Cardiac muscle cell (in vitro differentiated cells and primary cell): ENCODE measurements at regions not wholly inside any gene's neighbourhood (a gene's known extent, or its start where the extent isn't known, plus 50 kb on each side); places are given as distances from the start of the nearest gene placed in this dataset.

Source experiments
- DNase-seq, 2 donors: peaks; one replicate each; pipeline versions ENCODE4 v3.0.0 to v3.0.0-alpha.2; 2010 to 2017; ENCODE audit warnings: low read depth in 1 of 2, low spot score in 1 of 2
- H3K27ac ChIP-seq: fragments of 200-600 bp; sonication (generic); 2 replicates; pipeline ENCODE4 v1.5.1; 2016
- H3K27me3 ChIP-seq: fragments of 200-600 bp; sonication (generic); 2 replicates; pipeline ENCODE4 v1.6.0; 2016; ENCODE audit warnings: control low read depth
- H3K36me3 ChIP-seq: fragments of 200-600 bp; sonication (generic); 2 replicates; pipeline ENCODE4 v1.5.1; 2016; ENCODE audit warnings: control low read depth
- H3K4me1 ChIP-seq: fragments of 200-600 bp; sonication (generic); 2 replicates; pipeline ENCODE4 v1.8.1; 2017; ENCODE audit warnings: low read depth, mild to moderate bottlenecking, mixed run types
- H3K4me3 ChIP-seq: fragments of 200-600 bp; sonication (generic); 2 replicates; pipeline ENCODE4 v1.5.1; 2016; ENCODE audit warnings: mild to moderate bottlenecking
- H3K9me3 ChIP-seq: fragments of 200-600 bp; sonication (generic); 2 replicates; pipeline ENCODE4 v1.5.1; 2017; ENCODE audit warnings: low read depth, mild to moderate bottlenecking, control low read depth
- TF ChIP-seq, protein P1 (sequence below): IDR thresholded peaks from 2 replicates; pipeline ENCODE4 v1.5.1; 2012; ENCODE audit warnings: low read depth, mild to moderate bottlenecking, low read length

DNA sequence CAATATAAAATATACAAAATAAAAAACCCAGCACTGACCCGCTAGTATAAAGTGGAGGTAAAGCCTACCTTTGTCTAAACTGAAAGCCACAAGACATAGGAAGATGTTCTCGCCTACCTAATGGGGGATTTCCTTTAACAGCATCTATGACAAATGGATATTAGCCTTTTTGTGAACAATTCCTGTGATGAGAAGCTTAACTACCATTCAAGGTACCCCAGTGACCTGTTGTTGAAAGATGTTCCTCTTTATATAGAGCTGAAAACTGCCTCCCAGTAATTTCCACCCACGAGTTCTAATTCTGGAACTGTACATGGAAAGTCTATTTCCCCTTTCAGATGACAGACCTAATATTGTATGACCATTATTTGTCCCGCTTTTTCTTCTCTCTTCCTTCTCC is 109.8 kb upstream of the RASGRP1 start:
- H3K9me3 ChIP-seq: no peaks in the 10 kb centered on the region
- H3K36me3 ChIP-seq: no peaks in the 10 kb centered on the region
- DNase-seq: no peak
- TF ChIP-seq, protein P1, sequence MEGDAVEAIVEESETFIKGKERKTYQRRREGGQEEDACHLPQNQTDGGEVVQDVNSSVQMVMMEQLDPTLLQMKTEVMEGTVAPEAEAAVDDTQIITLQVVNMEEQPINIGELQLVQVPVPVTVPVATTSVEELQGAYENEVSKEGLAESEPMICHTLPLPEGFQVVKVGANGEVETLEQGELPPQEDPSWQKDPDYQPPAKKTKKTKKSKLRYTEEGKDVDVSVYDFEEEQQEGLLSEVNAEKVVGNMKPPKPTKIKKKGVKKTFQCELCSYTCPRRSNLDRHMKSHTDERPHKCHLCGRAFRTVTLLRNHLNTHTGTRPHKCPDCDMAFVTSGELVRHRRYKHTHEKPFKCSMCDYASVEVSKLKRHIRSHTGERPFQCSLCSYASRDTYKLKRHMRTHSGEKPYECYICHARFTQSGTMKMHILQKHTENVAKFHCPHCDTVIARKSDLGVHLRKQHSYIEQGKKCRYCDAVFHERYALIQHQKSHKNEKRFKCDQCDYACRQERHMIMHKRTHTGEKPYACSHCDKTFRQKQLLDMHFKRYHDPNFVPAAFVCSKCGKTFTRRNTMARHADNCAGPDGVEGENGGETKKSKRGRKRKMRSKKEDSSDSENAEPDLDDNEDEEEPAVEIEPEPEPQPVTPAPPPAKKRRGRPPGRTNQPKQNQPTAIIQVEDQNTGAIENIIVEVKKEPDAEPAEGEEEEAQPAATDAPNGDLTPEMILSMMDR: no peak
- H3K27ac ChIP-seq: no peak overlapping the region
- H3K27me3 ChIP-seq: no peaks in the 10 kb centered on the region
- no peak overlapping the region for H3K4me3 ChIP-seq
- H3K4me1 ChIP-seq: no peaks in the 10 kb centered on the region

DNA sequence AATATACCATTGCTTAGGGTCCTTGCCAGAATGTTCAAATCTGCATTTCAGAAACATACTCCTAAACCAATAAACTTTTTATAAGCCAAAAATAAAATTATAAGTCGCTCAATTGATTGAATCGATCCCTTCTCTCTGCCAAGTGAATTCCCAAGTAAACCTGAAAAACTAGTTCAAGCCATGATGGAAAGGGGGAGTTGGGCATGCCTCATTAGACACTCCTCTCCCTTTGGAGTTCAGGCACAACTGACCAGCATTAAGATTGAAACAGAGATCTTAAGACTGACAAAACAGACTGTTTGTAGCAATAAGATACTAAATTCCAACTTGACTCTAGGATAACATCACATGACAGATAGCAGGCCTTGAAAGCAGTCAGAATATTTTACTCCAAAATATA is 113.7 kb upstream of the RASGRP1 start:
- Histone ChIP-seq H3K9me3 (no peaks in the 10 kb centered on the region), H3K4me3 (no peak overlapping the region), H3K4me1 (no peaks in the 10 kb centered on the region), H3K36me3 (no peaks in the 10 kb centered on the region), H3K27ac (no peak overlapping the region), H3K27me3 (no peaks in the 10 kb centered on the region)
- TF ChIP-seq, protein P1: no peak
- no peak for DNase-seq

DNA sequence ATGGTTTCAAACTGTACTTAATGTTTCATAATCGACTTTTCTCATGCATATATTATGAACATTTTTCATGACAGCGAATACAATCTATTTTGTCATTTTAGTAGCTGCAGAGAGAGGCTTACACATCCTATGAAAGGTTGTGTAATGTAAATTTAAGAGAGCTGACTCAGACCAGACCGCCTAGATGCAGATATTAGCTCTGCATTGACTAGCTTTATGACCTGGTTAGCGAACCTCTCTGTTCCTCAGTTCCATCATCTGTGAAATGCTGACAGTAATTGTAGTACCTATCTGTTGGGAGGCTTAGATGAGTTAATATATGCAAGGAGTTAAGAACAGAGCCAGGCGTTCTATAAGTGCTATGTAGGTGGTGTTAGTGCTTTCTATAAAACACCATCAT is 116.2 kb upstream of the RASGRP1 start:
- Histone ChIP-seq H3K4me3 (no peak overlapping the region), H3K9me3 (no peaks in the 10 kb centered on the region), H3K4me1 (no peaks in the 10 kb centered on the region), H3K36me3 (no peaks in the 10 kb centered on the region), H3K27ac (no peak overlapping the region), H3K27me3 (no peaks in the 10 kb centered on the region)
- DNase-seq: no peak
- TF ChIP-seq, protein P1: no peak

DNA sequence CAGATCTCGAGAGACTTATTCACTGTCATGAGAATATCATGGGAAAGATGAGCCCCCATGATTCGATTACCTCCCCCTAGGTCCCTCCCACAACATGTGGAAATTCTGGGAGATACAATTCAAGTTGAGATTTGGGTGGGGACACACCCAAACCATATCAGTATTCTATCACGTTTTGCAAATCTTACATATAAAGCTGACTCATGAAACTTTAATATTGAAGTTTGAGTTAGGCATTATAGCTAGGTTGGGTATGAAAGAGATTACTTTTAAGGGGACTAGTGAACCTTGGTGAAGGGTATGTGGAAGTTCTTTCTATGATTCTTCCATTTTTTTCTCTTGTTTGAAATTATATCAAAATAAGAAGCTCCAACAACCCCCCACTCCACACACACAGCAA is 117.7 kb upstream of the RASGRP1 start:
- Histone ChIP-seq H3K36me3 (no peaks in the 10 kb centered on the region), H3K27ac (no peak overlapping the region), H3K27me3 (no peaks in the 10 kb centered on the region), H3K4me3 (no peak overlapping the region), H3K9me3 (no peaks in the 10 kb centered on the region), H3K4me1 (no peaks in the 10 kb centered on the region)
- DNase-seq: no peak
- TF ChIP-seq, protein P1: no peak

DNA sequence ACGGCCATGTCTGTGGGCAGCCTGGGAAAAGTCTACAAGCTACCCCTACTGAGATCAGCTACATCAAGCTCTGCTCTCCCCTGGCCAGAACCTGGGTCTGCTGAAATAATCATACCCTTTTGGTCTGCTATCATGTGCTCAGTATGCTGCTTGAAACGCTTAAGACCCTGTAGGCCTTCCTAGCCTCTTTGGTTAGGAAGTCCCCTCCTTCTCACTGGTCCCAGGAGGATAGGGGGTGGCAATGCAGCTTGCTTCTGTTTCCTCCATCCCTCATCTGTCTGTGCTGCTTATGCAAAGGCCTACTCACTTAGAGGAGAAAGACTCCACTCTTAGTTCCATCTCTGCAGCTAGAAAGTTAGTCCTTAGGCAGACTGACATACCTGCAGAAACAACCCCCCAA is 118.2 kb upstream of the RASGRP1 start:
- H3K27ac ChIP-seq: no peak overlapping the region
- no peaks in the 10 kb centered on the region for H3K36me3 ChIP-seq
- DNase-seq: no peak
- H3K4me1 ChIP-seq: no peaks in the 10 kb centered on the region
- H3K4me3 ChIP-seq: no peak overlapping the region
- H3K9me3 ChIP-seq: no peaks in the 10 kb centered on the region
- TF ChIP-seq, protein P1: no peak
- H3K27me3 ChIP-seq: no peaks in the 10 kb centered on the region
